PFSK-1 (cell line): ENCODE measurements at regions not wholly inside any gene's neighbourhood (a gene's known extent, or its start where the extent isn't known, plus 50 kb on each side); places are given as distances from the start of the nearest gene placed in this dataset.

ENCODE experiments used
- FOXP2 ChIP-seq: optimal IDR thresholded peaks from 2 replicates; pipeline ENCODE3; 2011; ENCODE audit warnings: borderline replicate concordance, control low read depth, inconsistent platforms; ENCODE audit not compliant: insufficient read depth; ENCODE audit errors: extremely low read length, extremely low read depth
- POLR2AphosphoS5 ChIP-seq: IDR thresholded peaks from 2 replicates; pipeline ENCODE4 v1.6.1; 2012; ENCODE audit warnings: low read depth, mild to moderate bottlenecking, control low read depth, low read length, moderate library complexity
- REST ChIP-seq, 2 experiments: IDR thresholded peaks; 2 replicates each; pipeline versions ENCODE4 v1.6.1 to v1.8.0; 2011 to 2012; ENCODE audit warnings: low read depth in 2 of 2, low read length in 2 of 2, control low read depth in 1 of 2, inconsistent platforms in 1 of 2, mild to moderate bottlenecking in 1 of 2, moderate library complexity in 1 of 2; ENCODE audit not compliant: insufficient read depth in 1 of 2
- SIN3A ChIP-seq: IDR thresholded peaks from 2 replicates; pipeline ENCODE4 v1.6.1; 2012; ENCODE audit warnings: mild to moderate bottlenecking, low read length, moderate library complexity, borderline replicate concordance; ENCODE audit not compliant: insufficient read depth
- TAF1 ChIP-seq: IDR thresholded peaks from 2 replicates; pipeline ENCODE4 v1.6.1; 2012; ENCODE audit warnings: low read length, control low read depth, borderline replicate concordance; ENCODE audit not compliant: insufficient read depth

- TF ChIP-seq SIN3A, result no peak
- TF ChIP-seq REST (IDR thresholded peaks at IDR 0.05; ENCODE audit: insufficient read depth in 1 of 2, low read depth in 2 of 2, low read length in 2 of 2), result no peak
- no peak for TF ChIP-seq POLR2AphosphoS5
- TF ChIP-seq TAF1, result no peak
- TF ChIP-seq FOXP2, result no peak
Measured at GRCh38 chr21:19507682-19508260, 1104.2 kb upstream of the TMPRSS15 start.

- no peak for TF ChIP-seq POLR2AphosphoS5
- no peak for TF ChIP-seq TAF1
- no peak for TF ChIP-seq REST (IDR thresholded peaks at IDR 0.05; ENCODE audit: insufficient read depth in 1 of 2, low read depth in 2 of 2, low read length in 2 of 2)
- TF ChIP-seq SIN3A, result no peak
- TF ChIP-seq FOXP2, result no peak
Measured at GRCh38 chr21:19508442-19508841, 1104.9 kb upstream of the TMPRSS15 start.

- TF ChIP-seq POLR2AphosphoS5, result no peak
- TF ChIP-seq FOXP2, result no peak
- no peak for TF ChIP-seq TAF1
- TF ChIP-seq REST (IDR thresholded peaks at IDR 0.05; ENCODE audit: insufficient read depth in 1 of 2, low read depth in 2 of 2, low read length in 2 of 2), result no peak
- TF ChIP-seq SIN3A, result no peak
Measured at GRCh38 chr21:19508844-19509243, 1105.3 kb upstream of the TMPRSS15 start.

- TF ChIP-seq REST (IDR thresholded peaks at IDR 0.05; ENCODE audit: insufficient read depth in 1 of 2, low read depth in 2 of 2, low read length in 2 of 2) (no peak), SIN3A (no peak), POLR2AphosphoS5 (no peak), TAF1 (no peak), FOXP2 (no peak)
Measured at GRCh38 chr21:19510057-19510456, 1106.5 kb upstream of the TMPRSS15 start.

- TF ChIP-seq POLR2AphosphoS5 (no peak), SIN3A (no peak), FOXP2 (no peak), TAF1 (no peak)
Measured at GRCh38 chr21:19510653-19511052, 1107.1 kb upstream of the TMPRSS15 start.

- TF ChIP-seq FOXP2 (no peak), REST (IDR thresholded peaks at IDR 0.05; ENCODE audit: insufficient read depth in 1 of 2, low read depth in 2 of 2, low read length in 2 of 2) (no peak), TAF1 (no peak), POLR2AphosphoS5 (no peak), SIN3A (no peak)
Measured at GRCh38 chr21:19522381-19522780, 1118.8 kb upstream of the TMPRSS15 start.
